Anterior cingulate cortex (tissue), 58 donors: ENCODE measurements at regions not wholly inside any gene's neighbourhood (a gene's known extent, or its start where the extent isn't known, plus 50 kb on each side); places are given as distances from the start of the nearest gene placed in this dataset.

Experiments used
- DNase-seq, 58 donors: peaks; one replicate each; lab custom pipeline; 2025; lab: John Stamatoyannopoulos, UW

GRCh38 chr16:85185303-85186100 lies 73.2 kb upstream of the CIBAR2 start:
- no peak for DNase-seq

DNA sequence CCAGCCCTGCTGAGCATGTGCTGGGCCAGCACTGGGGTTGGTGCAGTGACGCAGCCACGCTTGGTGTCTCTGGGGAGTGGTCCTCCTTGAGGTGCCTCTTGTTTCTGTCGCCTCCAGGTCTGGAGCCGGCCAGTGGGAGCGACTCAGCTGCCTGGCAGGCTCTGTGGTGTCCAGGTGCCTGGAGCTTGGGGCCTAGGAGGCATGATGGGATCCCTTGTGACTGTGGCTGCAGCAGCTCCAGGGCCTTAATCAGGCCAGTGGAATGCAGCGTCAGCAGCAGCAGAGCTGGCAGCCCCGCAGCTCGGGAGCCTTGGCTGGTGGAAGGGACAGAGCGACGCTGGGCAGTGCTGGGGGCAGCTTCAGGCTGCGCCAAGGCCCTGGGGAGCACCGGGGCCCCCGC lies 74.7 kb upstream of the CIBAR2 start:
- peak in 19 of 58 donors; percentile 9 to 62 (median 21) for DNase-seq

- DNase-seq, result no peak
Measured at GRCh38 chr16:85187447-85187846, 75.2 kb upstream of the CIBAR2 start.

- no peak for DNase-seq
Measured at GRCh38 chr16:85187886-85188285, 75.6 kb upstream of the CIBAR2 start.

DNA sequence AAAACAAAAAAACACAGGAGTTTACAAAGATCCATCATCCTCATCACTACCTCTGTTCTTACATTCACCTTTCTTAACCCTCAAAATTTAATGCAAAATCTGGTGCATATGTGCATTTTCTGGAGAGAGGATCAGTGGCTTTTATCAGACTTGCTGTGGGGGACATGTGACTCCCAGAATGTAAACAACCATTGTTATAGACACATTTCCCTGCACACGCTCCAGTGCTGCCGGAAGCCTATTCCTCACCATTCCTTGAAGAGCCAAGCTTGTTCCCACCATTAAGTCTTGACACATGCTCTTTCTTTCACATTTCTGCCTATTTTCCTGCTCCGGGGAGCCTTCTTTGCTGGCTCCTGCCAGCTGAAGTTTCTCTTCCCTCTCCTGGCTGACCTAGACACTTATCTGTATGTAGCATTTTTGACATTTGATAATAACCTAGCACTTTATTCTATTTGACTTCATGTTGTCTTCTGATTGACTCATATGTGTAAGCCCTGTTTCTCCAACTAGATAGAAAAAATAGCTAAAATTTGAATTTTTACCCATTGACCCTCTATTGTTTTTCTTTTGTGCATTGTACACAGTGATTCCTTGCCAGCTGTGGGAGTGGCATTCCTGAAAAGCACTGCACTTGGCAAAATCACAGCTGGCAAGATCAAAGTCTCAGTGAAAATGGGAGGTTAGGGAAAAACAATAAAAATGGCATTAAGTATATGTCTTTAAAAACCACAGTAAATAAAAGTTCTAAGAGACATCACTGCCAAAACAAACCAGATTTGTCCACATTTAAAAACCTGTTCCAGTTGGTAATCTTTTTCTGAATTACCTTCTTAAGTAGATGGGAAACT lies 76.8 kb upstream of the CIBAR2 start:
- DNase-seq, result no peak

GRCh38 chr16:85190572-85190971 lies 78.3 kb upstream of the CIBAR2 start:
- no peak for DNase-seq

GRCh38 chr16:85191341-85191965 lies 79.2 kb upstream of the CIBAR2 start:
- no peak for DNase-seq

- no peak for DNase-seq
Measured at GRCh38 chr16:85192238-85193114, 80.2 kb upstream of the CIBAR2 start.

GRCh38 chr16:85193115-85193493 lies 80.8 kb upstream of the CIBAR2 start:
- no peak for DNase-seq

DNA sequence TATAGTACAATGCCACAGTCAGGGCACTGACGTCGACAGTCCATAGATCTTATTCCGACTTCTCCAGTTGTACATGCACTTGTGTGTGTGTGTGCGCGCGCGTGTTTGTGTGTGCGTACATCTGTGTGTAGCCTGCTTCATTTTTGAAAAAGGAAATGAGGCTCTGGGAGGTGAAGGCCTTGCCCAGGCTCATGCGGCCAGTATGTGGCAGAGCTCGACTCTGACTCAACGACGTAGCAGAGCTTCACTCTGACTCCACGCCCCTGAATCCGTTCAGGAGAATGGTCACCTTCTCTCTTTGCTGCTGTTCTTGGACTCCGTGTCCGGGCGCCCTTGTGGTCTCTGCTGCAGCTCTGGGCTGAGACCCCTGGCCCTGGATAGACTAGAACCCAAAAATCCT lies 81.6 kb upstream of the CIBAR2 start:
- DNase-seq, result no peak

DNA sequence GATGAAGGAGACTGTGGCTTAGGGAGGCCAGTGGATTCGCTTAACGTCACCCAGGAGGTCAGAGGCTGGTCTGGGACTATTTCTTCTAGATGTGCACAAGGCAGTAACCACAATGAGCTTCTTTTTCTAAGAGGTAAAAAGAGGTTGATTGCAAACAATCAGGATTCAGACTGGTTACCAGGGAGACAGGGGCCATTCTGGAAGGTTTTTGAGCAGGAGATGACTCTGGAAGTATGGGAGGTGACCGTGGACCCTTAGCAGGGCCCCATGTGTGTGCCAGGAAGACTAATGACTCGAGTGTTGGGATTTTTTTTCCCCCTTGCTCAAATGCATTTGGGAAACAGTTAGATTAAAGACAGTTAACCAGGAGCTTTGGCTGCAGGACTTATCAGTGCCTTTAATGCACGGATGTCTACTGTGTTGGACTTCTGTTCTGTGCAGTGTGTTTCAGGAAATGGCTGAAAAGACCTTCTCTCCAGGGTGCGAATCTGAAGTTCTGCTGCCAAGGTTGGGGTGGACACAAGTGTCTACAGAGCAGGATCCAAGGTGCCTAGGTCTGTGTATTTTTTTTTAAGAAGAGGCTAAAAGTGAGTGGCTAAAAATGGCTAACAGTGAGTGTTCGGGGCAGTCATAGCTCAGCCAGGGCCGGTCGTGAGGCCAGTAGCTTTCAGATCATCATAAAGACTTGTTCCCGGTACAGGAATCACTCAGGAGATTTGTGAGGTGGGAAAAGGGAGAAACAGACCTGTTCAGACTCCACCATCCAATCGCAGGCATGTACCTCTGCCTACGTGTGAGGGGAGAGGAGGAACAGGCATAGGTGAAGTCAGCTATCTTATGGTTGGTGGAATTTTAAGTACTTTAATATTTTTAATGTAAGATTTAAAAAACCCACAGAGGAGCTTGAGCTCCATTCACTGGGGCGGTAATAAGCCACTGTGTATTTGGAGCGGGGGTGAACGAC lies 82.3 kb upstream of the CIBAR2 start:
- no peak for DNase-seq

DNA sequence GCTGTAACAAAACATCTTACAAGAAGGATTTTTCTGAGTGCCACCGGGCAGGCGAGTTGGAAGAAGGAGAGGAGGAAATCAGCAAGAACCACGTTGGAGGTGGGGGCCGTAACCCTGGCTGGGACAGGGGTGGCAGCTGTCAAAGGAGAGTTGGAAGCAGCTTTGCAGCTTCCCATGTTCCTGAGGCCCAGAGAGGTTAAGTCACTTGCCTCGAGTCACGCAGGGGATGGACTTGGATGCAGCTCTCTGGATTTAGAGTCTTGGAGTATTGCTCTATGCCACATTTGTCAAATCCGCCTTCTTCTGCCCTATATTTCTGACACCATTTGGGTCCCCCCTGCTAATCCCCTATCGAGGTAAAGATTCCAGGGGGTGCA lies 83.0 kb upstream of the CIBAR2 start:
- DNase-seq, result no peak

DNA sequence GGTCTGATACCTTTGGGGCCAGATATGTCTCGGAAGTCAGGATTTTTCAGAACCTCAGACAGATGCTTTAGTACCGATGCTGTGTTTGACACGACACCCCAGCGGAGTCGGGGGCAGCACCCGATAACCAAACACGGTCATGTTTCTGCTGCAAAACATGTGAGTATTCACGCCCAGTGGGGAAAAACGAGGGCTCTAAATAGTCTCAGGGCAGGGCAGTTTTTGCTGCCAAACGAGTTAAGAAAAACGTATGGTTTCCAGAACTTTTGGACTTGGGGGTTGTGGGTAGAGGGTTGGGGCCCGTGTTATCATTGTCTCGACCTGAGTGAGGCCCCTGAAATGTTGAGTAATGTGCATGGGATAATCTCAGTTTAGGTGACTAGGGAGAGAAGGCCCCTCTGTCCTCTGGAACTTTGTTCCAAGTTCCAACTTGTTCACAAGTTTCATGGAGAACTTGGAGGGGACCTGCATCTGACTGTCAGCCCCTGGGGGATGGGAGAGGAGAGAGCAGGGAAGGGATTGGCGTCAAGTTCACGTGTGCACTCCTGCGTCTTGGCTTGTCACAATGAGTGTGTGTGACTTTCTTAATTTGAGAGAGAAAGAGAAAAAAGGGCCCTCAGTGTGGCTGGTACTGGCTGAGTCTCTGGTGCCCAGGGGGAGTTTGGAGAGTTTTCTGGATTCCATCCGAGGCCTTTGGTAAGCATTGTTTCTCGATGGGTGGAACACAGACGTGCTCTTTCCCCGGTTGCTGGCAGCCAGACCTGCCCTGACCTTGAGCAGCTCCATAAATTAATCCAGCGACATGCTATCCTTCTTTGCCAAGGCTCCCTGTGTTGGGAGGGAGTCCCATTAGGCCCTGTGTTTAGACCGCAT lies 83.9 kb upstream of the CIBAR2 start:
- peak in 2 of 58 donors; percentile 5 to 20 for DNase-seq

GRCh38 chr16:85196976-85197375 lies 84.7 kb upstream of the CIBAR2 start:
- DNase-seq, result no peak

DNA sequence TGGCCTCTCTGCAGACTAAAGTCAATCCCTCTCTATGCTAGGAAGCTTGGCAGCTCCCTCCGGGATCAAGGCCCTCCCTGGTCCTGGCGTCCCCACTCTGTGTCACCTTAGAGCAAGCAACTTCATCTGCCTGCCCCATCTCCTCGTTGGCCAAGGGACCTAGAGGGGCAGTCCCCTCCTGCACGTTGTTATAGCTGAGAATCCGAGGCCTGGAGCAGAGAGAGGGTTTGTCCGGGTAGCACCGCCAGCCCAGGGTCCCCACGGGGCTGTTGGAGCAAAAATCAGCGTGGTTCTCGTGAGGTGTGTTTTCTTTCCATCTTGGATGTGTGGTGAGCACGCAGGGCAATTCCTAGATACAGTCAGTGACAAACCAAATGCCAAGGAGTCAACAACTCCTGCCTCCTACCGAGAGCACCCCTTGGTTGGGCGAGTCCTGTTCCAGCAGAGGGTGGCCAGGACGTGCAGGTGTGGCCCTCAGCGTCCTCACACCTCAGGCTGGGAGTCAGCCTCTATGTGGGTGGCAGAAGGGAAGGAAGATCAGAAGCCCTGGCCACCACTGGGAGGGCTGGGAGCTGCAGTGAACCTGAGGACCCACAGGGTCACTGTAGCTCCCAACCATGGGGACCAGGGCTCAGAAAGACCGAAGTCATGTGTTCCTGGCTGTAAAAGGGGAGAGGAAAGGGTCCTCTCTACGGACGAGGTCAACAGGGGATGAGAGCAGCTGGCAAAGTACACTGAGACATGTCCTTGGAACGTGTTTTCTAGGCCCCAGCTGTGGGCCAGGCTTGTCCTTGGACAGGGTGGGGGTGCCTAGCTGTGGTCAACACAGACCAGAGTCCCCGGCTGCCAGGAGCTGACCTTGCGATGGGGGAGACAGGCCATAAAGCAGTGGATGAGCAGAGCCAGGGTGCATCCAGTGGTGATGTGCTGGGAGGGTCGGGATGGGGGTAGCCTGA lies 85.6 kb upstream of the CIBAR2 start:
- no peak for DNase-seq

- DNase-seq, result no peak
Measured at GRCh38 chr16:85199069-85199725, 86.9 kb upstream of the CIBAR2 start.
